Esophagus muscularis mucosa (tissue), 4 donors: ENCODE measurements at regions not wholly inside any gene's neighbourhood (a gene's known extent, or its start where the extent isn't known, plus 50 kb on each side); places are given as distances from the start of the nearest gene placed in this dataset.

ENCODE experiments used
- EP300 ChIP-seq: sonication (generic); formaldehyde crosslinking; IDR thresholded peaks from one replicate; pipeline ENCODE4 v1.6.1; 2017; ENCODE audit warnings: antibody characterized with exemption
- POLR2AphosphoS5 ChIP-seq, 2 donors: sonication (generic); formaldehyde crosslinking; IDR thresholded peaks; one replicate each; pipeline ENCODE4 v1.6.1; 2017; ENCODE audit warnings: antibody characterized with exemption in 2 of 2
- TF ChIP-seq, protein P1 (sequence below), 3 experiments: fragments of 200-600 bp in 2 of 3; fragments of 450-650 bp in 1 of 3; sonication (generic) in 2 of 3; IDR thresholded peaks; one replicate each; pipeline ENCODE4 v1.5.1; 2017 to 2019; ENCODE audit warnings: antibody characterized with exemption in 3 of 3, mild to moderate bottlenecking in 2 of 3, moderate library complexity in 1 of 3

DNA sequence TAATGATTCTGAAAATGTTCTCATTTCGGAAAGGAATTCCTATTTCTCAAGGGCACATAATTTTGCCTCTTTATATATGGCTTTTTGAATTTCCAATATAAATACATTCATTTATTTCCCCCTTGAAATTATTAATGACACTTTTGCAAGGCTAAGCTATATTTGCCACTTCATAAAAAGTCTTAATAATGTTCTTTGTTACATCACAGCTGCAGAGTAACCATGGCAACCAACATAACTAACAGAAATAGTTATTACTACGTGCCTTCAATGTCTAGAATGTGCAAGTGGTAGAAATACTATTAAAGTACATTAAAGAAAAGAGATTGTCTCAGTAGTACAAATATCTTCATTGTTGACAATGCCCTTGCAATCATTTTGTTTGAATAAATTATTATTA lies 471.8 kb downstream of the C3orf38 start:
- TF ChIP-seq EP300 (no peak), POLR2AphosphoS5 (IDR thresholded peaks at IDR 0.05) (no peak)
- TF ChIP-seq, protein P1, sequence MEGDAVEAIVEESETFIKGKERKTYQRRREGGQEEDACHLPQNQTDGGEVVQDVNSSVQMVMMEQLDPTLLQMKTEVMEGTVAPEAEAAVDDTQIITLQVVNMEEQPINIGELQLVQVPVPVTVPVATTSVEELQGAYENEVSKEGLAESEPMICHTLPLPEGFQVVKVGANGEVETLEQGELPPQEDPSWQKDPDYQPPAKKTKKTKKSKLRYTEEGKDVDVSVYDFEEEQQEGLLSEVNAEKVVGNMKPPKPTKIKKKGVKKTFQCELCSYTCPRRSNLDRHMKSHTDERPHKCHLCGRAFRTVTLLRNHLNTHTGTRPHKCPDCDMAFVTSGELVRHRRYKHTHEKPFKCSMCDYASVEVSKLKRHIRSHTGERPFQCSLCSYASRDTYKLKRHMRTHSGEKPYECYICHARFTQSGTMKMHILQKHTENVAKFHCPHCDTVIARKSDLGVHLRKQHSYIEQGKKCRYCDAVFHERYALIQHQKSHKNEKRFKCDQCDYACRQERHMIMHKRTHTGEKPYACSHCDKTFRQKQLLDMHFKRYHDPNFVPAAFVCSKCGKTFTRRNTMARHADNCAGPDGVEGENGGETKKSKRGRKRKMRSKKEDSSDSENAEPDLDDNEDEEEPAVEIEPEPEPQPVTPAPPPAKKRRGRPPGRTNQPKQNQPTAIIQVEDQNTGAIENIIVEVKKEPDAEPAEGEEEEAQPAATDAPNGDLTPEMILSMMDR (IDR thresholded peaks at IDR 0.05), result no peak
